H1 (cell line): ENCODE measurements at regions not wholly inside any gene's neighbourhood (a gene's known extent, or its start where the extent isn't known, plus 50 kb on each side); places are given as distances from the start of the nearest gene placed in this dataset.

Source experiments
- CTCF ChIA-PET: fragments of 300-600 bp; sonication (Branson Sonifier 250); formaldehyde crosslinking; loops from one replicate; lab custom pipeline; 2021; ENCODE audit not compliant: partially characterized antibody; lab: Charles Lee
- POLR2A ChIA-PET: fragments of 300-600 bp; sonication (Branson Sonifier 250); formaldehyde crosslinking; loops from one replicate; lab custom pipeline; 2021; ENCODE audit warnings: inconsistent platforms; ENCODE audit not compliant: partially characterized antibody; lab: Charles Lee
- DNase-seq, 2 experiments: peaks; one replicate each; pipeline versions ENCODE4 v3.0.0 to v3.0.0-alpha.2; 2010 to 2022; ENCODE audit warnings: low spot score in 2 of 2, low read depth in 1 of 2, mixed read lengths in 1 of 2
- FAIRE-seq: peaks from 2 replicates; lab custom pipeline; 2011; peaks lifted over from hg19 to GRCh38; lab: Jason Lieb, UNC
- H2AFZ ChIP-seq: 2 replicates; pipeline ENCODE4 v1.8.1; 2012; ENCODE audit warnings: low read length, inconsistent platforms
- H2AK5ac ChIP-seq: 2 replicates; pipeline ENCODE4 v1.6.1; 2013; ENCODE audit warnings: low read depth, low read length
- H2BK120ac ChIP-seq: replicated peaks from 2 replicates; pipeline ENCODE3; 2013; ENCODE audit warnings: low read depth, low read length, inconsistent platforms
- H2BK12ac ChIP-seq: 2 replicates; pipeline ENCODE4 v1.6.1; 2013; ENCODE audit warnings: low read depth, low read length
- H2BK15ac ChIP-seq: 2 replicates; pipeline ENCODE4 v1.6.1; 2013; ENCODE audit warnings: low read length
- H2BK20ac ChIP-seq: 2 replicates; pipeline ENCODE4 v1.6.1; 2013; ENCODE audit warnings: low read length
- H2BK5ac ChIP-seq: 2 replicates; pipeline ENCODE4 v1.6.1; 2013; ENCODE audit warnings: low read depth, low read length
- H3K14ac ChIP-seq: 2 replicates; pipeline ENCODE4 v1.6.1; 2013; ENCODE audit warnings: inconsistent platforms; ENCODE audit not compliant: insufficient read length
- H3K18ac ChIP-seq: 2 replicates; pipeline ENCODE4 v1.6.1; 2013; ENCODE audit warnings: low read length; ENCODE audit errors: extremely low read depth
- H3K23ac ChIP-seq: 2 replicates; pipeline ENCODE4 v1.6.1; 2013; ENCODE audit warnings: inconsistent platforms; ENCODE audit not compliant: insufficient read length
- H3K23me2 ChIP-seq: 2 replicates; pipeline ENCODE4 v1.6.1; 2013; ENCODE audit warnings: low read depth, low read length
- H3K27ac ChIP-seq: 2 replicates; pipeline ENCODE4 v1.6.1; 2011; ENCODE audit warnings: low read depth, low read length, inconsistent platforms
- H3K27me3 ChIP-seq, 4 experiments: replicated peaks in 1 of 4; 1 replicate in 1 of 4; 2 replicates in 3 of 4; pipeline versions ENCODE4 v1.6.1 to v1.8.1; 2011 to 2013; ENCODE audit warnings: low read length in 3 of 4, mild to moderate bottlenecking in 3 of 4, inconsistent platforms in 2 of 4, mixed read lengths in 2 of 4, moderate library complexity in 1 of 4; ENCODE audit not compliant: control insufficient read depth in 3 of 4, insufficient read depth in 3 of 4; ENCODE audit errors: extremely low read depth in 1 of 4
- H3K36me3 ChIP-seq, 4 experiments: 2 replicates each; pipeline versions ENCODE4 v1.6.1 to v1.8.1; 2011 to 2013; ENCODE audit warnings: mild to moderate bottlenecking in 4 of 4, low read length in 3 of 4, moderate library complexity in 2 of 4, control low read depth in 1 of 4, inconsistent platforms in 1 of 4; ENCODE audit not compliant: insufficient read depth in 4 of 4, control insufficient read depth in 2 of 4
- H3K4ac ChIP-seq: replicated peaks from 2 replicates; pipeline ENCODE3; 2013; ENCODE audit warnings: low read length, low read depth, mixed read lengths, inconsistent platforms; ENCODE audit not compliant: insufficient read length
- H3K4me1 ChIP-seq, 4 experiments: replicated peaks in 1 of 4; 1 replicate in 1 of 4; 2 replicates in 3 of 4; pipeline versions ENCODE4 v1.6.1 to v1.8.1; 2011 to 2013; ENCODE audit warnings: low read length in 3 of 4, inconsistent platforms in 2 of 4, mixed read lengths in 1 of 4; ENCODE audit not compliant: insufficient read depth in 4 of 4, control insufficient read depth in 3 of 4
- H3K4me2 ChIP-seq, 2 experiments: 2 replicates each; pipeline versions ENCODE4 v1.6.1 to v1.8.1; 2011 to 2013; ENCODE audit warnings: low read depth in 2 of 2, low read length in 2 of 2, control low read depth in 1 of 2, inconsistent platforms in 1 of 2, mild to moderate bottlenecking in 1 of 2; ENCODE audit not compliant: insufficient read depth in 1 of 2
- H3K4me3 ChIP-seq, 4 experiments: fragments of 200-600, 300-600 bp in 1 of 4; sonication (generic), shearing (Covaris generic), sonication (Bioruptor Twin) in 1 of 4; 2 replicates each; pipeline versions ENCODE4 v1.5.1 to v1.8.1; 2011 to 2016; ENCODE audit warnings: low read length in 4 of 4, low read depth in 3 of 4, control low read depth in 2 of 4, inconsistent platforms in 2 of 4, mild to moderate bottlenecking in 2 of 4, mixed read lengths in 1 of 4, moderate library complexity in 1 of 4; ENCODE audit not compliant: insufficient read depth in 2 of 4; ENCODE audit errors: extremely low read depth in 1 of 4
- H3K56ac ChIP-seq: replicated peaks from 2 replicates; pipeline ENCODE3; 2013; ENCODE audit warnings: low read depth, mild to moderate bottlenecking, mixed read lengths, low read length, inconsistent platforms; ENCODE audit not compliant: insufficient read length
- H3K79me1 ChIP-seq: 2 replicates; pipeline ENCODE4 v1.6.1; 2013; ENCODE audit warnings: low read depth, low read length, control low read depth
- H3K79me2 ChIP-seq, 2 experiments: 2 replicates each; pipeline versions ENCODE4 v1.6.1 to v1.8.1; 2012 to 2013; ENCODE audit warnings: low read length in 2 of 2, mild to moderate bottlenecking in 2 of 2, inconsistent platforms in 1 of 2; ENCODE audit not compliant: insufficient read depth in 2 of 2, control insufficient read depth in 1 of 2
- H3K9ac ChIP-seq, 4 experiments: replicated peaks in 1 of 4; 1 replicate in 1 of 4; 2 replicates in 3 of 4; pipeline versions ENCODE4 v1.6.1 to v1.8.1; 2011 to 2013; ENCODE audit warnings: low read depth in 3 of 4, low read length in 3 of 4, control low read depth in 2 of 4, mild to moderate bottlenecking in 2 of 4, moderate library complexity in 2 of 4, inconsistent platforms in 1 of 4; ENCODE audit errors: extremely low read depth in 1 of 4
- H3K9me3 ChIP-seq, 2 experiments: 2 replicates each; pipeline versions ENCODE4 v1.6.1 to v1.8.1; 2012 to 2013; ENCODE audit warnings: mild to moderate bottlenecking in 2 of 2, moderate library complexity in 2 of 2, control low read depth in 1 of 2, inconsistent platforms in 1 of 2, low read depth in 1 of 2, low read length in 1 of 2, mixed read lengths in 1 of 2; ENCODE audit not compliant: insufficient read depth in 2 of 2
- H4K20me1 ChIP-seq, 2 experiments: replicated peaks in 1 of 2; 2 replicates each; pipeline versions ENCODE3 to v1.8.1; 2011 to 2013; ENCODE audit warnings: inconsistent platforms in 2 of 2, low read length in 2 of 2, mild to moderate bottlenecking in 1 of 2; ENCODE audit not compliant: insufficient read depth in 2 of 2, control insufficient read depth in 1 of 2
- H4K5ac ChIP-seq: 2 replicates; pipeline ENCODE4 v1.6.1; 2013; ENCODE audit warnings: low read length, low read depth, mixed read lengths, inconsistent platforms; ENCODE audit not compliant: insufficient read length
- H4K8ac ChIP-seq: 2 replicates; pipeline ENCODE4 v1.8.0; 2013; ENCODE audit warnings: mild to moderate bottlenecking, moderate library complexity, low read length, inconsistent platforms; ENCODE audit not compliant: insufficient read depth; ENCODE audit errors: extremely low read depth
- H4K91ac ChIP-seq: replicated peaks from 2 replicates; pipeline ENCODE3; 2013; ENCODE audit warnings: low read length, mixed read lengths, inconsistent platforms; ENCODE audit not compliant: insufficient read length
- CHD2 ChIP-seq: IDR thresholded peaks from 2 replicates; pipeline ENCODE4 v1.6.1; 2012; ENCODE audit warnings: low read length, improper control_type of control experiment
- EGR1 ChIP-seq: IDR thresholded peaks from 2 replicates; pipeline ENCODE4 v1.6.1; 2011; ENCODE audit warnings: low read depth, low read length, borderline replicate concordance
- KDM1A ChIP-seq: fragments of 200-600, 300-600 bp; sonication (generic); IDR thresholded peaks from 2 replicates; pipeline ENCODE4 v1.7.1; 2016; ENCODE audit warnings: mild to moderate bottlenecking, low read length, borderline replicate concordance
- KDM4A ChIP-seq: IDR thresholded peaks from one replicate; pipeline ENCODE4 v1.7.1; 2012; ENCODE audit warnings: low read depth, mild to moderate bottlenecking, moderate library complexity, low read length, inconsistent platforms; ENCODE audit not compliant: severe bottlenecking
- TAF7 ChIP-seq: optimal IDR thresholded peaks from 2 replicates; pipeline ENCODE3; 2011; ENCODE audit warnings: low read depth, mild to moderate bottlenecking, inconsistent platforms, low read length, moderate library complexity, borderline replicate concordance
- WGBS, 2 experiments: shearing (Covaris generic) in 1 of 2; methylation state at CpG; one replicate each; pipeline versions ENCODE4 v1.1.6 to v1.1.7; 2013 to 2015; ENCODE audit warnings: low lambda C conversion rate in 2 of 2, mixed read lengths in 2 of 2, inconsistent platforms in 1 of 2, low coverage in 1 of 2, missing lambda C conversion rate in 1 of 2; ENCODE audit not compliant: insufficient replicate concordance in 2 of 2, insufficient coverage in 1 of 2, insufficient read length in 1 of 2; ENCODE audit errors: extremely low coverage in 1 of 2, missing lambda C conversion rate in 1 of 2; 5-methylcytosine and 5-hydroxymethylcytosine counted together

- Histone ChIP-seq H4K91ac (no peak overlapping the region), H2BK12ac (no peak overlapping the region), H3K79me1 (no peaks in the 10 kb centered on the region), H4K8ac (no peak overlapping the region), H2AFZ (no peak overlapping the region; the same call in 1 of the 2 replicates), H3K14ac (no peak overlapping the region), H3K27ac (no peak overlapping the region), H3K4me1 (no peaks in the 10 kb centered on the region), H3K18ac (no peak overlapping the region), H3K36me3 (no peaks in the 10 kb centered on the region; a peak in 1 of 8 replicates), H4K20me1 (no peaks in the 10 kb centered on the region), H3K4ac (no peak overlapping the region), H3K9ac (no peak overlapping the region), H3K27me3 (no peaks in the 10 kb centered on the region), H3K23me2 (no peaks in the 10 kb centered on the region), H3K4me3 (no peak overlapping the region), H2BK20ac (no peak overlapping the region), H3K79me2 (no peaks in the 10 kb centered on the region), H3K9me3 (peaks cover 4 to 9% of the 10 kb centered on the region in 2 experiments; a peak in 3 of 4 replicates), H2AK5ac (no peak overlapping the region), H2BK120ac (no peak overlapping the region), H2BK15ac (no peak overlapping the region), H4K5ac (no peak overlapping the region), H3K23ac (no peak overlapping the region), H2BK5ac (no peak overlapping the region), H3K4me2 (no peak overlapping the region), H3K56ac (no peak overlapping the region)
- ChIA-PET POLR2A (no interaction called here), CTCF (no interaction called here)
- DNase-seq (no peak), FAIRE-seq (no peak)
- 88% methylated on average over 3 of the region's 3 CpGs; no CpG with 5 or more reads in 1 of the 2 experiments for WGBS, 2 experiments
- no peak for TF ChIP-seq CHD2
- TF ChIP-seq KDM4A: no peak
- TF ChIP-seq EGR1: no peak
- TF ChIP-seq TAF7: no peak
- TF ChIP-seq KDM1A: no peak
These were observed 1622.8 kb upstream of the B3GALT2 start for GRCh38 chr1:194809215-194809614.
